GM12878 (cell line): ENCODE measurements at regions not wholly inside any gene's neighbourhood (a gene's known extent, or its start where the extent isn't known, plus 50 kb on each side); places are given as distances from the start of the nearest gene placed in this dataset.
A peak's percentile ranks its signal among the peaks of the same experiment; 100 is the strongest.

Experiments used
- ATAC-seq: fragments of 200-7000 bp; cut with Tn5 transposase; 3 replicates; pipeline ENCODE4 v1.9.1; 2020; ENCODE audit warnings: mild to moderate bottlenecking, moderate library complexity
- BruUV-seq: library from RNA; stranded (reverse); fragments of 400-500 nt; replicated peaks from 2 replicates; lab custom pipeline; 2021; lab: Mats Ljungman, UMichigan
- CTCF ChIA-PET: fragments of 300-600 bp; sonication (Branson Sonifier 250); formaldehyde crosslinking; extraction: SDS; loops from one replicate; lab custom pipeline; 2021; ENCODE audit warnings: inconsistent platforms; lab: Yijun Ruan, JAX
- POLR2A ChIA-PET: fragments of 350-600 bp; formaldehyde crosslinking; extraction: SDS; loops from one replicate; lab custom pipeline; 2021; ENCODE audit warnings: inconsistent platforms; lab: Charles Lee
- RAD21 ChIA-PET: fragments of 300-600 bp; sonication (Branson Sonifier 250); formaldehyde crosslinking; loops from one replicate; lab custom pipeline; 2023; ENCODE audit warnings: antibody characterized with exemption; ENCODE audit not compliant: unreplicated experiment; lab: Charles Lee
- SMC1A ChIA-PET: fragments of 300-600 bp; sonication (Branson Sonifier 250); formaldehyde crosslinking; loops from one replicate; lab custom pipeline; 2023; ENCODE audit not compliant: unreplicated experiment, uncharacterized antibody; lab: Charles Lee
- DNase-seq: peaks from one replicate; pipeline ENCODE4 v3.0.0-alpha.2; 2011; ENCODE audit warnings: low read depth, low spot score
- FAIRE-seq: peaks from 3 replicates; lab custom pipeline; 2011; peaks lifted over from hg19 to GRCh38; lab: Jason Lieb, UNC
- H2AFZ ChIP-seq: 2 replicates; pipeline ENCODE4 v1.6.0; 2011; ENCODE audit warnings: low read depth, low read length, control low read depth; ENCODE audit not compliant: control insufficient read depth
- H3K27ac ChIP-seq: 2 replicates; pipeline ENCODE4 v1.5.1; 2011; ENCODE audit warnings: control low read depth; ENCODE audit not compliant: control insufficient read depth, insufficient read depth
- H3K27me3 ChIP-seq, 2 experiments: replicated peaks in 1 of 2; 2 replicates each; pipeline versions ENCODE4 v1.6.0 to v1.6.1; 2011; ENCODE audit warnings: low read length in 1 of 2; ENCODE audit not compliant: control insufficient read depth in 2 of 2, insufficient read depth in 2 of 2
- H3K36me3 ChIP-seq, 2 experiments: 2 replicates each; pipeline ENCODE4 v1.5.1; 2011; ENCODE audit warnings: low read length in 1 of 2; ENCODE audit not compliant: control insufficient read depth in 2 of 2, insufficient read depth in 2 of 2
- H3K4me1 ChIP-seq: 2 replicates; pipeline ENCODE4 v1.6.1; 2011; ENCODE audit warnings: mild to moderate bottlenecking, low read length, moderate library complexity, mixed read lengths; ENCODE audit not compliant: control insufficient read depth, insufficient read depth
- H3K4me2 ChIP-seq: 2 replicates; pipeline ENCODE4 v1.6.0; 2011; ENCODE audit warnings: control low read depth; ENCODE audit not compliant: control insufficient read depth, insufficient read depth
- H3K4me3 ChIP-seq: fragments of 200-600 bp; sonication (generic); 2 replicates; pipeline ENCODE4 v1.5.1; 2016
- H3K79me2 ChIP-seq: 2 replicates; pipeline ENCODE4 v1.6.0; 2011; ENCODE audit warnings: low read length; ENCODE audit not compliant: control insufficient read depth, insufficient read depth
- H3K9ac ChIP-seq: 2 replicates; pipeline ENCODE4 v1.8.0; 2011; ENCODE audit warnings: low read length, control low read depth, mixed read lengths; ENCODE audit not compliant: control insufficient read depth, insufficient read depth
- H3K9me3 ChIP-seq: replicated peaks from 3 replicates; pipeline ENCODE4 v1.5.1; 2011; ENCODE audit warnings: mild to moderate bottlenecking, low read length; ENCODE audit not compliant: control insufficient read depth, insufficient read depth
- H4K20me1 ChIP-seq: 2 replicates; pipeline ENCODE4 v1.6.0; 2011; ENCODE audit not compliant: control insufficient read depth, insufficient read depth
- CBX5 ChIP-seq: sonication (generic); IDR thresholded peaks from 2 replicates; pipeline ENCODE4 v1.6.1; 2016; ENCODE audit warnings: low read depth, moderate library complexity, mild to moderate bottlenecking, inconsistent platforms
- CHD1 ChIP-seq: IDR thresholded peaks from 2 replicates; pipeline ENCODE4 v1.6.1; 2012; ENCODE audit warnings: low read depth, low read length, improper control_type of control experiment
- CHD4 ChIP-seq: fragments of 200-600 bp; sonication (generic); IDR thresholded peaks from 2 replicates; pipeline ENCODE4 v1.6.1; 2016; ENCODE audit warnings: mild to moderate bottlenecking
- E4F1 ChIP-seq: fragments of 450-650 bp; IDR thresholded peaks from 2 replicates; pipeline ENCODE4 v1.6.1; 2018; ENCODE audit warnings: borderline replicate concordance, mild to moderate bottlenecking; ENCODE audit not compliant: partially characterized antibody
- FOS ChIP-seq: IDR thresholded peaks from 3 replicates; pipeline ENCODE4 v1.6.1; 2011; ENCODE audit warnings: borderline replicate concordance; ENCODE audit not compliant: insufficient read length; ENCODE audit errors: extremely low read depth
- MAX ChIP-seq: IDR thresholded peaks from 2 replicates; pipeline ENCODE4 v1.6.1; 2012; ENCODE audit warnings: low read depth, low read length, improper control_type of control experiment
- MLLT1 ChIP-seq: fragments of 450-650 bp; IDR thresholded peaks from 2 replicates; pipeline ENCODE4 v1.6.1; 2016; ENCODE audit warnings: mild to moderate bottlenecking
- MTA2 ChIP-seq: fragments of 450-650 bp; IDR thresholded peaks from 2 replicates; pipeline ENCODE4 v1.6.1; 2016; ENCODE audit warnings: low read depth, mild to moderate bottlenecking, moderate library complexity
- MTA3 ChIP-seq: IDR thresholded peaks from 2 replicates; pipeline ENCODE4 v1.6.1; 2012; ENCODE audit warnings: low read length, inconsistent platforms, borderline replicate concordance
- MYB ChIP-seq: fragments of 150-350 bp; IDR thresholded peaks from 2 replicates; pipeline ENCODE4 v1.6.1; 2014; ENCODE audit warnings: mild to moderate bottlenecking, low read depth, low read length, borderline replicate concordance
- NR2F1 ChIP-seq: fragments of 450-650 bp; conservative IDR thresholded peaks from 2 replicates; pipeline ENCODE4 v1.6.1; 2017; ENCODE audit warnings: mild to moderate bottlenecking
- PML ChIP-seq: IDR thresholded peaks from 2 replicates; pipeline ENCODE4 v1.6.1; 2012; ENCODE audit warnings: low read length, inconsistent platforms
- SUZ12 ChIP-seq: fragments of 200-600 bp; sonication (generic); IDR thresholded peaks from one replicate; pipeline ENCODE4 v1.6.1; 2018; ENCODE audit warnings: antibody characterized with exemption, mild to moderate bottlenecking; ENCODE audit not compliant: unreplicated experiment
- ZNF687 ChIP-seq: fragments of 450-650 bp; IDR thresholded peaks from 2 replicates; pipeline ENCODE4 v1.6.1; 2017; ENCODE audit warnings: mild to moderate bottlenecking, moderate library complexity
- WGBS: methylation state at CpG from one replicate; pipeline ENCODE4 v1.1.6; 2016; ENCODE audit warnings: low lambda C conversion rate; ENCODE audit not compliant: insufficient replicate concordance, insufficient coverage; ENCODE audit errors: missing lambda C conversion rate; 5-methylcytosine and 5-hydroxymethylcytosine counted together
- in situ Hi-C: fragments of 300-500 bp; cut with MboI; formaldehyde crosslinking; loops from 9 replicates; pipeline ENCODE4 v1.14.3; 2018; ENCODE audit warnings: mixed read lengths
- intact Hi-C: fragments of 100-400 bp; cut with micrococcal nuclease; formaldehyde crosslinking; loops from one replicate; pipeline ENCODE4 v1.14.2; 2022; ENCODE audit not compliant: unreplicated experiment

GRCh38 chr14:34055157-34055950 lies 104.5 kb upstream of the EGLN3 start:
- H2AFZ ChIP-seq, result peak overlapping the region; percentile 66
- TF ChIP-seq FOS (no peak), CHD1 (no peak), SUZ12 (no peak), MTA2 (no peak), MYB (no peak), ZNF687 (0 out of 2 replicates have a peak, but pooled peaks have one; percentile 8), PML (no peak), CHD4 (no peak), MTA3 (no peak), E4F1 (no peak), MAX (no peak), CBX5 (no peak), NR2F1 (no peak), MLLT1 (0 out of 2 replicates have a peak, but pooled peaks have one; percentile 43)
- 64% methylated on average over 2 of the region's 2 CpGs for WGBS
- ChIA-PET SMC1A (interaction anchor here (0.6 to 9.8 kb wide), 34 partner anchors 8 to 214 kb away, joined by 3 to 79 read pairs (median 4); no protein-coding TSS in a partner anchor), POLR2A (interaction anchor here (0.5 to 1.9 kb wide), 13 partner anchors 12 to 423 kb away, joined by 3 to 7 read pairs (median 4); no protein-coding TSS in a partner anchor), RAD21 (interaction anchor here (0.7 to 5.5 kb wide), 13 partner anchors 10 to 205 kb away, joined by 3 to 44 read pairs (median 5); no protein-coding TSS in a partner anchor), CTCF (interaction anchor here (0.8 to 4.4 kb wide), 16 partner anchors 11 to 379 kb away, joined by 3 to 25 read pairs (median 4); no protein-coding TSS in a partner anchor)
- H3K9ac ChIP-seq, result no peak overlapping the region
- H3K9me3 ChIP-seq, result no peaks in the 10 kb centered on the region; the same call in 2 of the 3 replicates
- no peaks in the 10 kb centered on the region for H3K27me3 ChIP-seq
- H4K20me1 ChIP-seq, result no peaks in the 10 kb centered on the region
- H3K4me3 ChIP-seq, result no peak overlapping the region
- H3K79me2 ChIP-seq, result no peaks in the 10 kb centered on the region
- H3K27ac ChIP-seq, result no peak overlapping the region
- intact Hi-C loops, result no loop called here
- peaks cover 33% of the 10 kb centered on the region for H3K4me1 ChIP-seq
- peak; percentile 15 for ATAC-seq
- H3K36me3 ChIP-seq, result no peaks in the 10 kb centered on the region
- DNase-seq, result no peak
- H3K4me2 ChIP-seq, result peak overlapping the region; percentile 22; the same call in 1 of the 2 replicates
- in situ Hi-C loops, result no loop called here
- no TSS peak for BruUV-seq
- FAIRE-seq, result no peak
